GM23338 (cell line): ENCODE measurements at regions not wholly inside any gene's neighbourhood (a gene's known extent, or its start where the extent isn't known, plus 50 kb on each side); places are given as distances from the start of the nearest gene placed in this dataset.

Experiments used
- ATAC-seq: fragments of 200-7000 bp; cut with Tn5 transposase; 3 replicates; pipeline ENCODE4 v1.9.1; 2020
- DNase-seq: peaks from one replicate; pipeline ENCODE4 v3.0.0-alpha.2; 2015; ENCODE audit warnings: low spot score
- H2AFZ ChIP-seq: fragments of 200-600 bp; sonication (generic); 2 replicates; pipeline ENCODE4 v1.8.0; 2016; ENCODE audit warnings: antibody characterized with exemption, mild to moderate bottlenecking, moderate library complexity
- H3F3A ChIP-seq: fragments of 200-600 bp; sonication (generic); replicated peaks from 2 replicates; pipeline ENCODE4 v1.8.0; 2017; ENCODE audit warnings: antibody characterized with exemption, mixed run types, low read depth
- H3K27ac ChIP-seq: fragments of 200-600 bp; sonication (generic); 2 replicates; pipeline ENCODE4 v1.6.1; 2016; ENCODE audit warnings: low read depth
- H3K27me3 ChIP-seq: fragments of 200-600 bp; sonication (generic); 2 replicates; pipeline ENCODE4 v1.8.0; 2016; ENCODE audit warnings: mild to moderate bottlenecking, mixed run types, moderate library complexity; ENCODE audit not compliant: insufficient read depth
- H3K36me3 ChIP-seq: fragments of 200-600 bp; sonication (generic); 2 replicates; pipeline ENCODE4 v1.8.0; 2016; ENCODE audit warnings: mild to moderate bottlenecking; ENCODE audit not compliant: insufficient read depth
- H3K4me1 ChIP-seq: fragments of 200-600 bp; sonication (generic); 2 replicates; pipeline ENCODE4 v1.8.0; 2016; ENCODE audit warnings: mild to moderate bottlenecking, moderate library complexity; ENCODE audit not compliant: insufficient read depth
- H3K4me2 ChIP-seq: fragments of 200-600 bp; sonication (generic); 2 replicates; pipeline ENCODE4 v1.7.1; 2017; ENCODE audit warnings: mixed run types
- H3K4me3 ChIP-seq: fragments of 200-600 bp; sonication (generic); 2 replicates; pipeline ENCODE4 v1.6.1; 2016; ENCODE audit warnings: mixed run types
- H3K79me2 ChIP-seq: fragments of 200-600 bp; sonication (generic); replicated peaks from 2 replicates; pipeline ENCODE4 v1.8.0; 2017; ENCODE audit warnings: mild to moderate bottlenecking; ENCODE audit not compliant: insufficient read depth
- H3K9me2 ChIP-seq: fragments of 200-600 bp; sonication (generic); 2 replicates; pipeline ENCODE4 v1.8.0; 2017; ENCODE audit not compliant: insufficient read depth
- H4K20me1 ChIP-seq: fragments of 200-600 bp; sonication (generic); replicated peaks from 2 replicates; pipeline ENCODE4 v1.8.0; 2017; ENCODE audit warnings: mild to moderate bottlenecking; ENCODE audit not compliant: insufficient read depth
- H3K27ac Mint-ChIP-seq: 2 replicates; pipeline ENCODE4 v1.8.0; 2020; ENCODE audit warnings: inconsistent platforms, mild to moderate bottlenecking, moderate library complexity, mixed read lengths
- H3K27me3 Mint-ChIP-seq: 3 replicates; pipeline ENCODE4 v1.8.0; 2022; ENCODE audit warnings: low read depth, mild to moderate bottlenecking, moderate library complexity, mixed read lengths, inconsistent platforms; ENCODE audit not compliant: insufficient read depth, poor library complexity
- H3K36me3 Mint-ChIP-seq: 3 replicates; pipeline ENCODE4 v1.8.0; 2021; ENCODE audit warnings: low read depth, mild to moderate bottlenecking, inconsistent platforms, moderate library complexity, mixed read lengths
- H3K4me1 Mint-ChIP-seq: 3 replicates; pipeline ENCODE4 v1.8.0; 2020; ENCODE audit warnings: mild to moderate bottlenecking, inconsistent platforms, mixed read lengths
- H3K4me3 Mint-ChIP-seq: 3 replicates; pipeline ENCODE4 v1.8.0; 2021; ENCODE audit warnings: moderate library complexity, mild to moderate bottlenecking, inconsistent platforms, mixed read lengths
- H3K9me3 Mint-ChIP-seq: 3 replicates; pipeline ENCODE4 v1.8.0; 2020; ENCODE audit warnings: moderate library complexity, mild to moderate bottlenecking, inconsistent platforms, mixed read lengths
- EZH2phosphoT487 ChIP-seq: fragments of 200-600 bp; sonication (generic); IDR thresholded peaks from one replicate; pipeline ENCODE4 v1.8.1; 2018; ENCODE audit warnings: antibody characterized with exemption; ENCODE audit not compliant: unreplicated experiment
- STAT1 ChIP-seq: IDR thresholded peaks from one replicate; pipeline ENCODE4 v1.6.1; 2016; ENCODE audit warnings: antibody characterized with exemption; ENCODE audit not compliant: unreplicated experiment
- ZNF331 ChIP-seq: fragments of 250-450 bp; sonication (Bioruptor Pico); IDR thresholded peaks from 2 replicates; pipeline ENCODE4 v1.5.0; 2020; ENCODE audit warnings: low read depth, mild to moderate bottlenecking, moderate library complexity
- TF ChIP-seq, protein P1 (sequence below): IDR thresholded peaks from 2 replicates; pipeline ENCODE4 v1.6.1; 2016; ENCODE audit warnings: antibody characterized with exemption
- TF ChIP-seq, protein P2 (sequence below): IDR thresholded peaks from one replicate; pipeline ENCODE4 v1.6.1; 2018; ENCODE audit warnings: antibody characterized with exemption; ENCODE audit not compliant: unreplicated experiment
- TF ChIP-seq, protein P3 (sequence below), 2 experiments: fragments of 200-600 bp in 1 of 2; sonication (generic) in 1 of 2; conservative IDR thresholded peaks; 2 replicates each; pipeline versions ENCODE4 v1.5.1 to v1.6.1; 2016 to 2017; ENCODE audit warnings: antibody characterized with exemption in 2 of 2, low read depth in 2 of 2, mild to moderate bottlenecking in 2 of 2, moderate library complexity in 1 of 2
- TF ChIP-seq, protein P4 (sequence below): fragments of 250-450 bp; sonication (Bioruptor Pico); IDR thresholded peaks from 2 replicates; pipeline ENCODE4 v1.5.0; 2020; ENCODE audit warnings: mild to moderate bottlenecking, moderate library complexity

DNA sequence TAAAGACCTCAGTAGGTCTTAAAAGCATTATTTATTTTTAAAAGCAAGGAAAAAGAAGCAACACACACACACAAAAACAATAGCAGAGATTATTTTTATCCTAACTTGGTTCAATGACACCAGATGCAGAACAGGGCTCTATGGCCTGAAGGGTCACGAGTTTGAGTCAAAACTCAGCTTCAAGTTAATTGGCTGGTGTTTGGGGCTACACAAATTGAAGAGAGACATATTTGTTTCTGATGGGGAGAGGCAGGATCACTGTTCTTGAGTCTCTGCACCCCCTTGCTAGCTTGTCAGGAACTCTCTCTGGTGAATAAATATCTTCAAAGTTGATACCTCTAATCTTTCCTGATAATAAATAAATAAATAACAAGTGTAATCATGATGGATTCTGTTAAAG is 466.1 kb downstream of the PRKD1 start (continued):
- TF ChIP-seq, protein P1, sequence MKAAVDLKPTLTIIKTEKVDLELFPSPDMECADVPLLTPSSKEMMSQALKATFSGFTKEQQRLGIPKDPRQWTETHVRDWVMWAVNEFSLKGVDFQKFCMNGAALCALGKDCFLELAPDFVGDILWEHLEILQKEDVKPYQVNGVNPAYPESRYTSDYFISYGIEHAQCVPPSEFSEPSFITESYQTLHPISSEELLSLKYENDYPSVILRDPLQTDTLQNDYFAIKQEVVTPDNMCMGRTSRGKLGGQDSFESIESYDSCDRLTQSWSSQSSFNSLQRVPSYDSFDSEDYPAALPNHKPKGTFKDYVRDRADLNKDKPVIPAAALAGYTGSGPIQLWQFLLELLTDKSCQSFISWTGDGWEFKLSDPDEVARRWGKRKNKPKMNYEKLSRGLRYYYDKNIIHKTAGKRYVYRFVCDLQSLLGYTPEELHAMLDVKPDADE, result no peak
- TF ChIP-seq, protein P2, sequence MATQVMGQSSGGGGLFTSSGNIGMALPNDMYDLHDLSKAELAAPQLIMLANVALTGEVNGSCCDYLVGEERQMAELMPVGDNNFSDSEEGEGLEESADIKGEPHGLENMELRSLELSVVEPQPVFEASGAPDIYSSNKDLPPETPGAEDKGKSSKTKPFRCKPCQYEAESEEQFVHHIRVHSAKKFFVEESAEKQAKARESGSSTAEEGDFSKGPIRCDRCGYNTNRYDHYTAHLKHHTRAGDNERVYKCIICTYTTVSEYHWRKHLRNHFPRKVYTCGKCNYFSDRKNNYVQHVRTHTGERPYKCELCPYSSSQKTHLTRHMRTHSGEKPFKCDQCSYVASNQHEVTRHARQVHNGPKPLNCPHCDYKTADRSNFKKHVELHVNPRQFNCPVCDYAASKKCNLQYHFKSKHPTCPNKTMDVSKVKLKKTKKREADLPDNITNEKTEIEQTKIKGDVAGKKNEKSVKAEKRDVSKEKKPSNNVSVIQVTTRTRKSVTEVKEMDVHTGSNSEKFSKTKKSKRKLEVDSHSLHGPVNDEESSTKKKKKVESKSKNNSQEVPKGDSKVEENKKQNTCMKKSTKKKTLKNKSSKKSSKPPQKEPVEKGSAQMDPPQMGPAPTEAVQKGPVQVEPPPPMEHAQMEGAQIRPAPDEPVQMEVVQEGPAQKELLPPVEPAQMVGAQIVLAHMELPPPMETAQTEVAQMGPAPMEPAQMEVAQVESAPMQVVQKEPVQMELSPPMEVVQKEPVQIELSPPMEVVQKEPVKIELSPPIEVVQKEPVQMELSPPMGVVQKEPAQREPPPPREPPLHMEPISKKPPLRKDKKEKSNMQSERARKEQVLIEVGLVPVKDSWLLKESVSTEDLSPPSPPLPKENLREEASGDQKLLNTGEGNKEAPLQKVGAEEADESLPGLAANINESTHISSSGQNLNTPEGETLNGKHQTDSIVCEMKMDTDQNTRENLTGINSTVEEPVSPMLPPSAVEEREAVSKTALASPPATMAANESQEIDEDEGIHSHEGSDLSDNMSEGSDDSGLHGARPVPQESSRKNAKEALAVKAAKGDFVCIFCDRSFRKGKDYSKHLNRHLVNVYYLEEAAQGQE, result no peak
- no peak for TF ChIP-seq STAT1
- TF ChIP-seq EZH2phosphoT487, result no peak
- no peak for TF ChIP-seq ZNF331 (CRISPR knock-in tag)
- TF ChIP-seq, protein P3, sequence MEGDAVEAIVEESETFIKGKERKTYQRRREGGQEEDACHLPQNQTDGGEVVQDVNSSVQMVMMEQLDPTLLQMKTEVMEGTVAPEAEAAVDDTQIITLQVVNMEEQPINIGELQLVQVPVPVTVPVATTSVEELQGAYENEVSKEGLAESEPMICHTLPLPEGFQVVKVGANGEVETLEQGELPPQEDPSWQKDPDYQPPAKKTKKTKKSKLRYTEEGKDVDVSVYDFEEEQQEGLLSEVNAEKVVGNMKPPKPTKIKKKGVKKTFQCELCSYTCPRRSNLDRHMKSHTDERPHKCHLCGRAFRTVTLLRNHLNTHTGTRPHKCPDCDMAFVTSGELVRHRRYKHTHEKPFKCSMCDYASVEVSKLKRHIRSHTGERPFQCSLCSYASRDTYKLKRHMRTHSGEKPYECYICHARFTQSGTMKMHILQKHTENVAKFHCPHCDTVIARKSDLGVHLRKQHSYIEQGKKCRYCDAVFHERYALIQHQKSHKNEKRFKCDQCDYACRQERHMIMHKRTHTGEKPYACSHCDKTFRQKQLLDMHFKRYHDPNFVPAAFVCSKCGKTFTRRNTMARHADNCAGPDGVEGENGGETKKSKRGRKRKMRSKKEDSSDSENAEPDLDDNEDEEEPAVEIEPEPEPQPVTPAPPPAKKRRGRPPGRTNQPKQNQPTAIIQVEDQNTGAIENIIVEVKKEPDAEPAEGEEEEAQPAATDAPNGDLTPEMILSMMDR (conservative IDR thresholded peaks at IDR 0.05; ENCODE audit: low read depth in 2 of 2), result no peak

DNA sequence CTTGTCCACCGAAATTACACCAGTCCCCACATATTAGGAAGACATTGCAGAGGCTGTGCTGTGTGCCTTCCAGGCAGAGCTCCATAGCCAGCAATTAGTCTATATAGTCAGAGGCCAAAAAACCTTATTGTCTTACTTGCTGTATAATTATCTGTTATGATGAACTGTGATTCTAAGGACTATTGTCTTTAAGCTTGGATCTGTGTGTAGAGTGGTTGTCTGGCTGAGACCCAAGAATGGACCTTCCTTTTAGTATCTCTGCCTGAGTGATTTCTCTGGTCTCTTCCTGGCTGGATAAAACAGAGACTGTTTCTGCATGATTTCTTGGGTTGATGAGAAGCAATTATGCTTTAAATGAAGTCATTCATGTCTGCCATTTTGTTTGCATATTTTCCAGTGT is 465.3 kb downstream of the PRKD1 start:
- ATAC-seq, result no peak
- DNase-seq, result no peak
- no peaks in the 10 kb centered on the region for H4K20me1 ChIP-seq
- TF ChIP-seq, protein P3 (conservative IDR thresholded peaks at IDR 0.05; ENCODE audit: low read depth in 2 of 2), result no peak
- TF ChIP-seq, protein P4, sequence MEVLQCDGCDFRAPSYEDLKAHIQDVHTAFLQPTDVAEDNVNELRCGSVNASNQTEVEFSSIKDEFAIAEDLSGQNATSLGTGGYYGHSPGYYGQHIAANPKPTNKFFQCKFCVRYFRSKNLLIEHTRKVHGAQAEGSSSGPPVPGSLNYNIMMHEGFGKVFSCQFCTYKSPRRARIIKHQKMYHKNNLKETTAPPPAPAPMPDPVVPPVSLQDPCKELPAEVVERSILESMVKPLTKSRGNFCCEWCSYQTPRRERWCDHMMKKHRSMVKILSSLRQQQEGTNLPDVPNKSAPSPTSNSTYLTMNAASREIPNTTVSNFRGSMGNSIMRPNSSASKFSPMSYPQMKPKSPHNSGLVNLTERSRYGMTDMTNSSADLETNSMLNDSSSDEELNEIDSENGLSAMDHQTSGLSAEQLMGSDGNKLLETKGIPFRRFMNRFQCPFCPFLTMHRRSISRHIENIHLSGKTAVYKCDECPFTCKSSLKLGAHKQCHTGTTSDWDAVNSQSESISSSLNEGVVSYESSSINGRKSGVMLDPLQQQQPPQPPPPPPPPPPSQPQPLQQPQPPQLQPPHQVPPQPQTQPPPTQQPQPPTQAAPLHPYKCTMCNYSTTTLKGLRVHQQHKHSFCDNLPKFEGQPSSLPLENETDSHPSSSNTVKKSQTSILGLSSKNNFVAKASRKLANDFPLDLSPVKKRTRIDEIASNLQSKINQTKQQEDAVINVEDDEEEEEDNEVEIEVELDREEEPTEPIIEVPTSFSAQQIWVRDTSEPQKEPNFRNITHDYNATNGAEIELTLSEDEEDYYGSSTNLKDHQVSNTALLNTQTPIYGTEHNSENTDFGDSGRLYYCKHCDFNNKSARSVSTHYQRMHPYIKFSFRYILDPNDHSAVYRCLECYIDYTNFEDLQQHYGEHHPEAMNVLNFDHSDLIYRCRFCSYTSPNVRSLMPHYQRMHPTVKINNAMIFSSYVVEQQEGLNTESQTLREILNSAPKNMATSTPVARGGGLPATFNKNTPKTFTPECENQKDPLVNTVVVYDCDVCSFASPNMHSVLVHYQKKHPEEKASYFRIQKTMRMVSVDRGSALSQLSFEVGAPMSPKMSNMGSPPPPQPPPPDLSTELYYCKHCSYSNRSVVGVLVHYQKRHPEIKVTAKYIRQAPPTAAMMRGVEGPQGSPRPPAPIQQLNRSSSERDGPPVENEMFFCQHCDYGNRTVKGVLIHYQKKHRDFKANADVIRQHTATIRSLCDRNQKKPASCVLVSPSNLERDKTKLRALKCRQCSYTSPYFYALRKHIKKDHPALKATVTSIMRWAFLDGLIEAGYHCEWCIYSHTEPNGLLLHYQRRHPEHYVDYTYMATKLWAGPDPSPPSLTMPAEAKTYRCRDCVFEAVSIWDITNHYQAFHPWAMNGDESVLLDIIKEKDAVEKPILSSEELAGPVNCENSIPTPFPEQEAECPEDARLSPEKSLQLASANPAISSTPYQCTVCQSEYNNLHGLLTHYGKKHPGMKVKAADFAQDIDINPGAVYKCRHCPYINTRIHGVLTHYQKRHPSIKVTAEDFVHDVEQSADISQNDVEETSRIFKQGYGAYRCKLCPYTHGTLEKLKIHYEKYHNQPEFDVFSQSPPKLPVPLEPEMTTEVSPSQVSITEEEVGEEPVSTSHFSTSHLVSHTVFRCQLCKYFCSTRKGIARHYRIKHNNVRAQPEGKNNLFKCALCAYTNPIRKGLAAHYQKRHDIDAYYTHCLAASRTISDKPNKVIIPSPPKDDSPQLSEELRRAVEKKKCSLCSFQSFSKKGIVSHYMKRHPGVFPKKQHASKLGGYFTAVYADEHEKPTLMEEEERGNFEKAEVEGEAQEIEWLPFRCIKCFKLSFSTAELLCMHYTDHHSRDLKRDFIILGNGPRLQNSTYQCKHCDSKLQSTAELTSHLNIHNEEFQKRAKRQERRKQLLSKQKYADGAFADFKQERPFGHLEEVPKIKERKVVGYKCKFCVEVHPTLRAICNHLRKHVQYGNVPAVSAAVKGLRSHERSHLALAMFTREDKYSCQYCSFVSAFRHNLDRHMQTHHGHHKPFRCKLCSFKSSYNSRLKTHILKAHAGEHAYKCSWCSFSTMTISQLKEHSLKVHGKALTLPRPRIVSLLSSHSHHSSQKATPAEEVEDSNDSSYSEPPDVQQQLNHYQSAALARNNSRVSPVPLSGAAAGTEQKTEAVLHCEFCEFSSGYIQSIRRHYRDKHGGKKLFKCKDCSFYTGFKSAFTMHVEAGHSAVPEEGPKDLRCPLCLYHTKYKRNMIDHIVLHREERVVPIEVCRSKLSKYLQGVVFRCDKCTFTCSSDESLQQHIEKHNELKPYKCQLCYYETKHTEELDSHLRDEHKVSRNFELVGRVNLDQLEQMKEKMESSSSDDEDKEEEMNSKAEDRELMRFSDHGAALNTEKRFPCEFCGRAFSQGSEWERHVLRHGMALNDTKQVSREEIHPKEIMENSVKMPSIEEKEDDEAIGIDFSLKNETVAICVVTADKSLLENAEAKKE (CRISPR knock-in tag), result no peak

More for the DNA sequence above, 465.3 kb downstream of the PRKD1 start:
- Mint-ChIP-seq H3K36me3 (no peaks in the 10 kb centered on the region), H3K4me3 (no peak overlapping the region), H3K9me3 (no peaks in the 10 kb centered on the region), H3K27ac (no peak overlapping the region), H3K27me3 (no peaks in the 10 kb centered on the region), H3K4me1 (no peaks in the 10 kb centered on the region)
- Histone ChIP-seq H3K4me3 (no peak overlapping the region), H3K4me1 (no peaks in the 10 kb centered on the region), H3F3A (no peaks in the 10 kb centered on the region), H3K79me2 (no peaks in the 10 kb centered on the region), H3K27ac (no peak overlapping the region), H2AFZ (no peak overlapping the region), H3K27me3 (no peaks in the 10 kb centered on the region), H3K9me2 (no peaks in the 10 kb centered on the region), H3K36me3 (no peaks in the 10 kb centered on the region), H3K4me2 (no peak overlapping the region)
